PC-3 (cell line): ENCODE measurements at regions not wholly inside any gene's neighbourhood (a gene's known extent, or its start where the extent isn't known, plus 50 kb on each side); places are given as distances from the start of the nearest gene placed in this dataset.

Source experiments
- ATAC-seq: fragments of 200-7000 bp; cut with Tn5 transposase; 2 replicates; pipeline ENCODE4 v1.9.1; 2020; ENCODE audit warnings: mild to moderate bottlenecking, moderate library complexity
- BruUV-seq: library from RNA; stranded (reverse); fragments of 400-500 nt; replicated peaks from 2 replicates; lab custom pipeline; 2021; lab: Mats Ljungman, UMichigan
- CTCF ChIA-PET: fragments of 300-600 bp; sonication (Branson Sonifier 250); formaldehyde crosslinking; loops from one replicate; lab custom pipeline; 2022; ENCODE audit warnings: antibody characterized with exemption; lab: Charles Lee
- POLR2A ChIA-PET: fragments of 300-600 bp; sonication (Branson Sonifier 250); formaldehyde crosslinking; loops from one replicate; lab custom pipeline; 2022; ENCODE audit warnings: antibody characterized with exemption; ENCODE audit not compliant: unreplicated experiment; lab: Charles Lee
- DNase-seq: peaks from one replicate; pipeline ENCODE4 v3.0.0-alpha.2; 2015
- H2AFZ ChIP-seq: fragments of 300-600 bp; sonication (generic); 2 replicates; pipeline ENCODE4 v1.6.0; 2016; ENCODE audit warnings: antibody characterized with exemption, low read length
- H3F3A ChIP-seq: fragments of 300-600 bp; sonication (generic); one replicate; pipeline ENCODE4 v1.6.0; 2017; ENCODE audit warnings: antibody characterized with exemption, low read length, control low read depth, mild to moderate bottlenecking; ENCODE audit not compliant: unreplicated experiment
- H3K27ac ChIP-seq: fragments of 300-600 bp; sonication (generic); 2 replicates; pipeline ENCODE4 v1.5.1; 2016; ENCODE audit warnings: mild to moderate bottlenecking, low read length
- H3K27me3 ChIP-seq: fragments of 300-600 bp; sonication (generic); 2 replicates; pipeline ENCODE4 v1.6.1; 2016; ENCODE audit warnings: low read length, mixed read lengths
- H3K36me3 ChIP-seq: fragments of 300-600 bp; sonication (generic); 2 replicates; pipeline ENCODE4 v1.6.1; 2016; ENCODE audit warnings: low read depth, mixed run types, low read length, mixed read lengths
- H3K4me1 ChIP-seq: fragments of 300-600 bp; sonication (generic); 2 replicates; pipeline ENCODE4 v1.5.1; 2016; ENCODE audit warnings: low read length; ENCODE audit not compliant: insufficient read depth
- H3K4me2 ChIP-seq: fragments of 300-600 bp; sonication (generic); 2 replicates; pipeline ENCODE4 v1.6.0; 2016; ENCODE audit warnings: low read length
- H3K4me3 ChIP-seq: fragments of 300-600 bp; sonication (generic); 2 replicates; pipeline ENCODE4 v1.5.1; 2016; ENCODE audit warnings: mild to moderate bottlenecking, low read length, mixed read lengths
- H3K79me2 ChIP-seq: fragments of 300-600 bp; sonication (generic); 2 replicates; pipeline ENCODE4 v1.6.1; 2017; ENCODE audit warnings: low read length, mixed read lengths
- H3K9ac ChIP-seq: fragments of 300-600 bp; sonication (generic); 2 replicates; pipeline ENCODE4 v1.6.0; 2016; ENCODE audit warnings: mild to moderate bottlenecking, low read length
- H3K9me2 ChIP-seq: fragments of 300-600 bp; sonication (generic); replicated peaks from 2 replicates; pipeline ENCODE4 v1.6.1; 2016; ENCODE audit warnings: mixed run types, low read length, mixed read lengths
- H3K9me3 ChIP-seq: fragments of 300-600 bp; sonication (generic); 2 replicates; pipeline ENCODE4 v1.6.1; 2016; ENCODE audit warnings: low read length, mixed read lengths
- H4K20me1 ChIP-seq: fragments of 300-600 bp; sonication (generic); 2 replicates; pipeline ENCODE4 v1.6.1; 2016; ENCODE audit warnings: low read length, mixed read lengths
- CTCF ChIP-seq: fragments of 300-600 bp; sonication (generic); conservative IDR thresholded peaks from 2 replicates; pipeline ENCODE4 v1.5.1; 2017; ENCODE audit warnings: antibody characterized with exemption, low read depth, mild to moderate bottlenecking, low read length
- EZH2 ChIP-seq: fragments of 300-600 bp; sonication (generic); IDR thresholded peaks from one replicate; pipeline ENCODE4 v1.6.1; 2017; ENCODE audit warnings: antibody characterized with exemption, mild to moderate bottlenecking, low read length; ENCODE audit not compliant: unreplicated experiment
- EZH2phosphoT487 ChIP-seq: fragments of 300-600 bp; sonication (generic); IDR thresholded peaks from 2 replicates; pipeline ENCODE4 v1.6.1; 2018; ENCODE audit warnings: mild to moderate bottlenecking, antibody characterized with exemption, low read length, borderline replicate concordance
- intact Hi-C: fragments of 100-400 bp; cut with micrococcal nuclease; formaldehyde crosslinking; loops from 2 replicates; pipeline ENCODE4 v1.9.0; 2023

GRCh38 chr5:152181461-152181860 is 223.6 kb downstream of the NMUR2 start:
- peak overlapping the region; percentile 69 for H3K27ac ChIP-seq

DNA sequence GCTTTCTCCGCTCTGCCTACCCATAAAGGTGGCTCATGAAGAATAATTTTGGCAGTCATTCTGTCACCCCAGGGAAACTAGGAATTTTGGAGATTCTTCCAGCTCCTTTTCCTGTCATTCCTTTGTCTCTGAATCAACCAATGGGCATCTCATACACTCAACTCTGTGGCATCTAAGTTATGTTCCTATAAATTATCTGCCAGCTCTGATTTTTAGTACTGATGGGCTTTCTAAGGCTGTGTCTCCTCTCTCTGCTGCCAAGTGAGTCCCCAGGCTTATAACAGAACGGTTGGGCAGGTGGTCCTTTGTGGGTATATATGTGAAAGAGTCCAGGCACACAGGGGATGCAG is 226.8 kb downstream of the NMUR2 start:
- Histone ChIP-seq H3K9me2 (no peaks in the 10 kb centered on the region), H3K4me2 (peak overlapping the region; percentile 33), H3K4me1 (peaks cover 33% of the 10 kb centered on the region), H3K36me3 (0 out of 2 replicates have a peak, but pooled peaks cover 3% of the 10 kb centered on the region), H3K9ac (no peak overlapping the region), H3K27me3 (no peaks in the 10 kb centered on the region), H3F3A (no peaks in the 10 kb centered on the region), H2AFZ (no peak overlapping the region), H3K4me3 (no peak overlapping the region), H3K27ac (peak overlapping the region; percentile 14), H3K9me3 (peaks cover 13% of the 10 kb centered on the region; the same call in 1 of the 2 replicates), H3K79me2 (no peaks in the 10 kb centered on the region), H4K20me1 (no peaks in the 10 kb centered on the region)
- no TSS peak for BruUV-seq
- intact Hi-C loops, result no loop called here
- ATAC-seq, result peak; percentile 70
- no peak for TF ChIP-seq CTCF
- no peak for TF ChIP-seq EZH2phosphoT487
- no peak for TF ChIP-seq EZH2
- peak; percentile 80 for DNase-seq
- ChIA-PET POLR2A (no interaction called here), CTCF (no interaction called here)

More at GRCh38 chr5:152181461-152181860, 223.6 kb downstream of the NMUR2 start:
- ATAC-seq (peak; percentile 47), DNase-seq (peak; percentile 96)
- H3K9me2 ChIP-seq, result no peaks in the 10 kb centered on the region
- H4K20me1 ChIP-seq, result no peaks in the 10 kb centered on the region
- H3K79me2 ChIP-seq, result no peaks in the 10 kb centered on the region
- no TSS peak for BruUV-seq
- peaks cover 10% of the 10 kb centered on the region; the same call in 1 of the 2 replicates for H3K9me3 ChIP-seq
- H3K4me2 ChIP-seq, result peak overlapping the region; percentile 72
- no peaks in the 10 kb centered on the region for H3F3A ChIP-seq
- POLR2A ChIA-PET, result interaction anchor here (0.6 kb wide), 1 partner anchor 38 kb away, joined by 5 read pairs; no protein-coding TSS in a partner anchor
- no peak overlapping the region; the same call in 1 of the 2 replicates for H3K4me3 ChIP-seq
- TF ChIP-seq CTCF (no peak), EZH2 (no peak), EZH2phosphoT487 (no peak)
- no peaks in the 10 kb centered on the region for H3K27me3 ChIP-seq
- H3K9ac ChIP-seq, result no peak overlapping the region
- H2AFZ ChIP-seq, result 0 out of 2 replicates have a peak overlapping the region, but pooled peaks have one; percentile 31
- H3K4me1 ChIP-seq, result peaks cover 33% of the 10 kb centered on the region
- intact Hi-C loops, result no loop called here
- CTCF ChIA-PET, result no interaction called here
- 0 out of 2 replicates have a peak, but pooled peaks cover 3% of the 10 kb centered on the region for H3K36me3 ChIP-seq

DNA sequence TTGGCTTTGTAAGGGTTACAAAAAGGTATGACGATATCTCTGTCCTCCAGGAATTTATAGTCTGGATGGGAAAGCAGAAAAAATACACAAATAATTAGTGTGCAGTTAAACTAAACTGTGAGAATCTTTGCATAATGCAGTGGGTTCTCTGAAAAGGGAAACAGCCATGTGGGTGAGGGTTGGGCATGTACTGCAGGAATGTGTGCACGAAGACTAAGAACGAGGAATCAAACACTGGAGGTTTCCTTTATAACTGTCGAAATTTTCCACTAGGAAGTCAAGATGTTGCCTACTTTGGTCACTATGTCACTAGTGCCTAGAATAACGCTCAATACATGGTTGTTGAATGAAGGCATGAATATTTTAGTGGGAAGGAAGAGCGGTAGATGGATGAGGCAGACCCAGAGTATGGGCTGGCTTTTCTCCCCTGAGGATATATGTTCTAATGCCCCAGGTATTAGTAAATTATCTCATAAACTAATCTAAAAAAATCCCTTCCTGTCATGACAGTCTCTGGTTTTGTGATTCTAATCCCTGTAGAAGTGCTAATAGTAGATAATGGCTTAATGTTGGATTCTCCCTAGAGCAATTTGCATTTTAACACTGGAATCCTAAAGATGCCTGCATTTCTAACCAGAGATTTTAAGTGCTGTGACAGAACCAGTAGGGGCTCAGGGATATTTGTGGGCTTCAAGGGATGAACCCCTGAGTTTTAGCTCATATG is 227.3 kb downstream of the NMUR2 start:
- TF ChIP-seq EZH2phosphoT487, result no peak
- no peak for TF ChIP-seq EZH2
- no peak for TF ChIP-seq CTCF
- POLR2A ChIA-PET, result no interaction called here
- intact Hi-C loops, result no loop called here
- DNase-seq, result peak; percentile 47
- Histone ChIP-seq H3K9me2 (no peaks in the 10 kb centered on the region), H3K79me2 (no peaks in the 10 kb centered on the region), H2AFZ (peak overlapping the region; percentile 44), H3K27me3 (no peaks in the 10 kb centered on the region), H3F3A (no peaks in the 10 kb centered on the region), H3K9ac (no peak overlapping the region), H4K20me1 (no peaks in the 10 kb centered on the region), H3K4me1 (peaks cover 33% of the 10 kb centered on the region), H3K27ac (peak overlapping the region; percentile 14), H3K4me2 (peak overlapping the region; percentile 33), H3K9me3 (peaks cover 13% of the 10 kb centered on the region; the same call in 1 of the 2 replicates), H3K4me3 (no peak overlapping the region), H3K36me3 (0 out of 2 replicates have a peak, but pooled peaks cover 3% of the 10 kb centered on the region)
- BruUV-seq, result no TSS peak
- CTCF ChIA-PET, result no interaction called here
- peak; percentile 32 for ATAC-seq
